ENCODE measurements at regions not wholly inside any gene's neighbourhood (a gene's known extent, or its start where the extent isn't known, plus 50 kb on each side); places are given as distances from the start of the nearest gene placed in this dataset.
A peak's percentile ranks its signal among the peaks of the same experiment; 100 is the strongest.

GRCh38 chr2:34447097-34447496 is 848.0 kb upstream of the FAM98A start:
- DNase-seq (ENCODE audit: low read depth): no peak

GRCh38 chr2:34423301-34423700 is 824.2 kb upstream of the FAM98A start:
- DNase-seq (ENCODE audit: low read depth): no peak

- no peak for DNase-seq (ENCODE audit: low read depth)
Measured at GRCh38 chr2:34419856-34420255, 820.8 kb upstream of the FAM98A start.

GRCh38 chr2:34416856-34417255 is 817.8 kb upstream of the FAM98A start:
- DNase-seq (ENCODE audit: low read depth): no peak

- DNase-seq (ENCODE audit: low read depth): no peak
Measured at GRCh38 chr2:34414856-34415255, 815.8 kb upstream of the FAM98A start.

DNA sequence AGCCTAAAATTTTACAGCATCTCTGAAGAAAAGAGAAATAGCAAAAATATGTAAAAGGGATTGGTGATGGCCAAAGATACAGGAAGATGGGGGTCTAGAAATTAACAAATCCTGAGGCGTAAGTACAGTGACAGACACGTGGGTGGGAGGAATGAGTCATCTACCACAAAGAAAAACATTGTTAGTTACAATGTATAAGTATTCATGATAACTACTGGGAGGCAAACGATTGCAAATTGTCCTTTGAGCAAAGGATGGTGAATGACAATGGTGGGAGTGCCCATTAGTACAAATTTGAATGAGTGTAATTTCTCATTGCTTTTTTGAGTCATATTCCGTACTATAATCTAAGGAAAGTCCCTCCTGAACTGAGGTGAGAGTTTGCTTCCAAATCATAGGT is 809.0 kb upstream of the FAM98A start:
- peak; percentile 4 for DNase-seq (ENCODE audit: low read depth)

DNA sequence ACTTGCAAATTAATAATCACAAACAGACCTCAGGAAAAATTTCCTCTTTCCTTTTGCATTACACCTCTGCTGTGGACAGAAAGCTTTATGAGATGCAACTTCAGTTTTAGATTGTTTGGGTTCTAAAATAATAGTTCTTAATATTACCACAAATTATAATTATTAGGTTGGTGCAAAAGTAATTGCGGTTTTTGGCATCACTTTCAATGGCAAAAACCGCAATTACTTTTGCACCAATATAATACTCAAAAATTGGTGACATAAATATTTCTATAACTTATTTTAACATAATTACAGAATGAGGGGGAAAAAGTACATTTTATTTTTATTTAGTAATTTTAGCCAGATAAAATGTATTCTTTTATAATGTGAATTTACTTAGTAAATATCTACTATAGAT is 804.4 kb upstream of the FAM98A start:
- DNase-seq (ENCODE audit: low read depth): no peak

DNA sequence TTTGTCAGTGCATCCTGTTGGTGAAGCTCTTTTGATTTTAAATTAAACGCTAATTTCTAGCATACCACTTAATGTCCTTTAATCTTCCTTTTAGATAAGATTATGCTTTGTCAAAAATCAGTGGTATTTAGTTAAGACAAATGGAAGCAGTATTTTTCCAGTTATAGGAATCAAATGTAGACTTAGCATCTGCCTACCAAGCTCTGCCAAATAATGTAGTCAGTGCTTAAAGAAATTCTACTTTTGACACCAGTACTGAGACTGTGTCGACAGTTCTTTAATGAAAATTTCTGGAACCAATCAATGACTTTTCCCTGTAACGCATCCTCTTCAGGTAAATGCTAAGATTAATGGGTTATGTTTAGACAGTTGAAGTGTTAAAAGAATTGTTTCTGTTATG is 803.3 kb upstream of the FAM98A start:
- no peak for DNase-seq (ENCODE audit: low read depth)

DNA sequence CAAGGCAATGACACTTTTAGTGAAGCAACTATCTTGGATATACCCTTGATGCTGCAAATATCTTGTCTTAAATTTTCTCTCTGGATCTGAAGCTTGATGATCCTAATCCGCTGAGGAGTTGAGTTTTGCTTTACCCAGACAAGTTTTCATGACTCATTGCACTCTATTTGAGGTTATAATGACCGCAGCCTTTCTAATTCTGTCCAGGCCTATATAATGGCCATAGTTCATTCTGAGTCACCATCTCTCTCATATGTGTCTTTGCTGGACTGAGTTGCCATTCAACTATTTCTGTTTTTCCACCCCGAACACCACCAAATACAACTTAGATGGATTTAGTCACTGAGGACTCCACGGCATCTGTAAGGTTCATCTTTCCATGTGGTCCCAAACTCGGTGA is 802.1 kb upstream of the FAM98A start:
- no peak for DNase-seq (ENCODE audit: low read depth)

DNA sequence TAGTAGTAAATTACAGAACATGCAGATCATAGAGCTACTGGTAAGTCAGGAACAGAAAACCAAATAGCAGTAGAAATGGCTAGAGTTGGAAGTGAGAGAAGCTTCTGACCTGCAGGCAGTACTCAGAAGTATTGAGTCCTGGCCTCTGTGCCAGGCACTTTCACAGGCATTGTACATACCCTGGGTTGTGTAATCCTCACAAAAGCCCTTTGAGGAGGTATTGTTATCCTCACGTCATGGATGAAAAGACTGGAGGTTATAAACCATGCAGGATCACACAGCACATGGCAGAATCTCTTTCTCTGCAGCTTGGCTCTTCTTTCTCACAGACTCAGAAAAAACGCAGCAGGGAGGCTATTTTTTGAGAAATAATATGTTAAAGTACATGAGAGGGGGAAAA is 789.3 kb upstream of the FAM98A start:
- no peak for DNase-seq (ENCODE audit: low read depth)

- DNase-seq (ENCODE audit: low read depth): no peak
Measured at GRCh38 chr2:34387536-34387935, 788.4 kb upstream of the FAM98A start.

- no peak for DNase-seq (ENCODE audit: low read depth)
Measured at GRCh38 chr2:34379586-34379985, 780.5 kb upstream of the FAM98A start.

DNA sequence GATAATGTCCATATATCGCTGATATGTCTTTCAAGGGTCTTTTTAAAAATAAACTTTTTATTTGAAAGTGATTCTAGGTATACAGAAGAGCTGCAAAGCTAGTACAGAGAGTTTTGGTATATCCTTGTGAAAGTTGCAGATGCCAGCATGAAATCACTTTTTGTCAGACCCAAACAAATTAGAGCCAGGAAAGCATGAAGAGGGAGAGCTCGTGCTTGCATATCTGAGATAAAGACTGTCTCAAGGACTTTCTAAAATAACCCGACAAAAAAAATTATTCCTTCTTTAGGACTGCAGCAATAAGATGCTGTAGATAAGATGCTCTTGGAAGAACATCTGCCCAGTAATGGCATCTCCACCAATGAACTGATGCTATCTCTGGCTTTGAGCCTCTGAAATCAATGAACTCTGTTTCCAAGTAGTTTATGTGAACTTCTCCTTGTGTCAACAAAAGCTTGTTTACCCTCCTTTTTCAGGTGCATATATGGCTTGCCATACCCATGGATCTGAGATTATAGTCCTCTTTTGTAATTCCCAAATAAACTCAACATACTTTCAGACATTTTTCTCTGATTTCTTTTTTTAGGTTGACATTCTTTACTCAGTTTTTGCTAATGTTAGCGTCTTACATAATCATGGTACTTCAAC is 774.6 kb upstream of the FAM98A start:
- no peak for DNase-seq (ENCODE audit: low read depth)

DNA sequence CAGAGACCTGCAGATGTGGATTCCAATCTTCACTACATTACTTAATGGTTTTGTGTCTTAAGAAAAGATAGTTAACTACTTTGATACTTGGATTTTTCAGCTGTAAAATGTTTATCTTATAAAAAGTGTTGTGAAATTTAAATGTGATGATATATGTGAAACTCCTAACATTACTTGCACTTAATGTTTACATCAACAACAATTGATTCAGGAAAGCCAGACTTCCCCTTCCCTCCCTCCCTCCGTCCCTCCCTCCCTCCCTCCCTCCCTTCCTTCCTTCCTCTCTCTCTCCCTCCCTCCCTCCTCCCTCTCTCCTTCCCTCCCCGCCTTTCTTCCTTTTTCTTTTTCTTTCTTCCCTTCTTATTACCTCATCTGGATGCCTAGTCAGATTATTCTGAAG is 773.9 kb upstream of the FAM98A start:
- DNase-seq (ENCODE audit: low read depth): no peak

GRCh38 chr2:34371711-34372110 is 772.6 kb upstream of the FAM98A start:
- DNase-seq (ENCODE audit: low read depth): no peak

DNA sequence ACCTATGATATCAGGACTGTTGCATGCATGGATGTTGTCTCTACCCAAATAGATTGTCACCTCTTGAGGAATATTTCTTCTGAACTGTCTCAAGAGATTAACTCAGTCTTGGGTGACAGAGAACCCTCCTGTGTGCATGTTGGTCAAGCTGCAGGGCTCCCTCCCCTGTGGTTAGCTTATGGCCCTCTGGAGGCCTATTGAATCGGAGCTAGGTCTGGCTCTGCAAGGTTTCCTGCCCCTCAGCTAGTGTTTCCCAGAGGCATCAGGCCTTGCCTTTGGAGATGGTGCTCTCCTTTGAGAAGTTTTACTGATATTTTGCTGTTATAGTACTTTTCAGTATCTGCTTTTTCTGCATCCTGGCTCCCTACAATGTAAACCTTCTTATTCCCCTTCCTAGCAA is 769.2 kb upstream of the FAM98A start:
- no peak for DNase-seq (ENCODE audit: low read depth)

DNA sequence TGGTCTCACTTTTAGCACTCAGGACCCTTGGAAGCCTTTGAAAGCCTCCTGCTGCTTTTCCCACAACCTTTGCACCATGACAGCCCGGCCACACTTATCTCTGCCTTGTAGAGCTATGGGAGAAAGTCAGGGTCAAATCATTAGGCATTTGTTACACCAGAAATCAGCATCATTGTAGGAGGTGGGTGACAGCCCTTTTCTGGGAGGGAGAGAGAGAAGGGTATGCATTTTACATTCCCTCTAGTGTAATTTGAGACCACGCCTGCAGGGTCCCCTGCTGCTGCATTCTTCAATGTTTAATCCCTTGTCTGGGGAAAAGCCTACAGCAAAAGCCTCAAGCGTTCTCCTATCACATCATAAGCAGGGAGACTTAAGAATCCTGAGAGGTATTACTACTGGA is 766.8 kb upstream of the FAM98A start:
- DNase-seq (ENCODE audit: low read depth): no peak

DNA sequence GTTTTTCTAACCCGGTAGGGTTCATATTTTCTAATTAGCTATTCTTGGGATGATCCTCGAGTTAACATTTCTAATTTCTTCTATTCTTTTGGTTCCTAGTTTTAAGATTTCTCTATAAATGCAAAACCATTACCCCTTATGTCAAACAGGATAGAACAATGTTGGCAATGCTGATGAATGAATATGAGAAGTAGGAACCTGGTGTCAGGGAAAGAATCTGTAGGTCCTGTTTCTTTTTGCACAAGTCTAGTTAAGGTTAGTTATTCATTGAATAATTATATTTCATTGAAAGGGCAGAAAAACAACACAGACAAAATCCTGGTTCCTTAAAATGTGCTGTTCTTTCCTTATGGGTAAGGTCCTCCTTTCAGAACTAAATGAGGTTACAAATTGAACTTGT is 766.4 kb upstream of the FAM98A start:
- no peak for DNase-seq (ENCODE audit: low read depth)

GRCh38 chr2:34353509-34354113 is 754.5 kb upstream of the FAM98A start:
- no peak for DNase-seq (ENCODE audit: low read depth)

- DNase-seq (ENCODE audit: low read depth): no peak
Measured at GRCh38 chr2:34349527-34349926, 750.4 kb upstream of the FAM98A start.

GRCh38 chr2:34345030-34345429 is 745.9 kb upstream of the FAM98A start:
- no peak for DNase-seq (ENCODE audit: low read depth)

- no peak for DNase-seq (ENCODE audit: low read depth)
Measured at GRCh38 chr2:34340307-34340706, 741.2 kb upstream of the FAM98A start.

DNA sequence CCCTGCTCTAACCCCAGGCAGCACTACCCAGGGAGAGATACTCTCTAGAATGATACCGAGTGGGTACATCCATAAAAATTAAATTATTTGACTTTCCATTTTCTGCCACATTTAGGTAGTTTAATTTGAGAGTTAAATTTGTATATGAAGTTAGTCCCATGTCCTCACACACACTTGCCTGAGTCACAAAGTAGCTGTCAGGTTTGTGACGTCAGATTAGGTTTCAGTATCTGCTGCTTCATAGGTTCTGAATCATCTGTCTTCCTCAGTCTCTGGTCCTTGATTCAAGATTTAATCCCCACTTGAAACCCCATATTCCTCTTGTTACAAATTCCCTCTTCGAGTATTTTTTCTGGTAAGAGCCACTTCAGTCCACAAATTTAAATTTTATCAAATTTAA is 738.6 kb upstream of the FAM98A start:
- no peak for DNase-seq (ENCODE audit: low read depth)

- DNase-seq (ENCODE audit: low read depth): no peak
Measured at GRCh38 chr2:34332813-34333212, 733.7 kb upstream of the FAM98A start.

Data from Daoy (cell line).